Heart left ventricle (tissue), 16 donors: ENCODE measurements at regions not wholly inside any gene's neighbourhood (a gene's known extent, or its start where the extent isn't known, plus 50 kb on each side); places are given as distances from the start of the nearest gene placed in this dataset.
"Not testable (repeated sequence)": the region's sequence is repeated elsewhere in the genome, so short reads cannot be mapped to it uniquely, and the experiment has no call there.

ENCODE experiments used
- ATAC-seq, 4 donors: fragments of 200-7000 bp; cut with Tn5 transposase; one replicate each; pipeline ENCODE4 v1.9.1; 2020 to 2022; ENCODE audit warnings: moderate library complexity in 4 of 4, mild to moderate bottlenecking in 3 of 4, moderate number of reproducible peaks in 1 of 4
- DNase-seq, 5 donors: peaks; one replicate each; pipeline ENCODE4 v3.0.0-alpha.2; 2020
- H3K27ac ChIP-seq, 12 donors: fragments of 200-600 bp; sonication (generic) in 4 of 12; one replicate each; pipeline versions ENCODE4 v1.5.0 to v1.8.0; 2016 to 2022; ENCODE audit warnings: mild to moderate bottlenecking in 2 of 12
- H3K27me3 ChIP-seq, 9 donors: fragments of 200-600 bp; sonication (generic) in 2 of 9; one replicate each; pipeline versions ENCODE4 v1.5.1 to v1.8.0; 2016 to 2022; ENCODE audit warnings: mild to moderate bottlenecking in 3 of 9
- H3K36me3 ChIP-seq, 9 donors: fragments of 200-600 bp; sonication (generic) in 2 of 9; one replicate each; pipeline versions ENCODE4 v1.5.0 to v1.8.0; 2018 to 2022; ENCODE audit warnings: mild to moderate bottlenecking in 2 of 9
- H3K4me1 ChIP-seq, 12 donors: fragments of 200-600 bp; sonication (generic) in 4 of 12; one replicate each; pipeline versions ENCODE4 v1.5.0 to v1.8.0; 2016 to 2022; ENCODE audit warnings: mild to moderate bottlenecking in 3 of 12
- H3K4me3 ChIP-seq, 12 donors: fragments of 200-600 bp; sonication (generic) in 4 of 12; one replicate each; pipeline versions ENCODE4 v1.5.0 to v1.8.0; 2017 to 2022; ENCODE audit warnings: mild to moderate bottlenecking in 9 of 12, moderate library complexity in 4 of 12
- H3K9me3 ChIP-seq, 12 donors: fragments of 200-600 bp; sonication (generic) in 4 of 12; one replicate each; pipeline versions ENCODE4 v1.5.0 to v1.8.0; 2016 to 2022; ENCODE audit warnings: mild to moderate bottlenecking in 1 of 12
- POLR2A ChIP-seq, 2 donors: fragments of 450-650 bp; IDR thresholded peaks; one replicate each; pipeline ENCODE4 v1.6.1; 2017; ENCODE audit warnings: antibody characterized with exemption in 2 of 2, mild to moderate bottlenecking in 2 of 2, moderate library complexity in 2 of 2
- WGBS, 4 donors: extraction: QIAGEN DNeasy Blood & Tissue Kit in 2 of 4; methylation state at CpG; one replicate each; pipeline versions ENCODE4 v1.1.5 to v1.1.7; 2013 to 2018; 5-methylcytosine and 5-hydroxymethylcytosine counted together
- intact Hi-C, 10 donors: fragments of 100-400 bp; cut with DNase I; formaldehyde crosslinking; loops; one replicate each; pipeline versions ENCODE4 v1.11.1 to v1.14.2; 2022
- TF ChIP-seq, protein P1 (sequence below), 12 donors: fragments of 200-600 bp; sonication (generic) in 4 of 12; IDR thresholded peaks; one replicate each; pipeline versions ENCODE4 v1.5.0 to v1.8.0; 2018 to 2022; ENCODE audit warnings: antibody characterized with exemption in 12 of 12, mild to moderate bottlenecking in 5 of 12
- donor health status: ischemic (EF 13 %, LVEDD 7.1; RV severe dilation, severe dysfunction).
- donor health status: healthy with polysubstance abuse.
- donor health status: DM: no; HTN: yes; CAD: no.
- donor health status: DM: no; HTN: no; CAD: no.
- donor health status: ischemic (EF 25% LVEDD 6.9; RV normal size, moderate dysfunction).
- donor health status: ischemic (EF 25% LVEDD 5.7; RV mildly dilated, moderate dysfunction).
- donor health status: healthy.
- donor health status: DM: yes; HTN: yes; CAD: no.
- donor health status: ischemic (EF 35%, LVEDD 5.7; RV mildly dilated, moderate dysfunction).
- donor health status: nonischemic (EF 11% LVEDD 7.7; RV severe dilation, severe dysfunction).
- donor health status: DM: yes; HTN: yes; CAD: no.
- donor health status: PGD.
- donor health status: ischemic (EF 29% LVEDD 5.4; RV normal size, mild dysfunction).
- donor health status: nonischemic (EF 23%, LVEDD 6.1; RV moderate dilation, normal function).

DNA sequence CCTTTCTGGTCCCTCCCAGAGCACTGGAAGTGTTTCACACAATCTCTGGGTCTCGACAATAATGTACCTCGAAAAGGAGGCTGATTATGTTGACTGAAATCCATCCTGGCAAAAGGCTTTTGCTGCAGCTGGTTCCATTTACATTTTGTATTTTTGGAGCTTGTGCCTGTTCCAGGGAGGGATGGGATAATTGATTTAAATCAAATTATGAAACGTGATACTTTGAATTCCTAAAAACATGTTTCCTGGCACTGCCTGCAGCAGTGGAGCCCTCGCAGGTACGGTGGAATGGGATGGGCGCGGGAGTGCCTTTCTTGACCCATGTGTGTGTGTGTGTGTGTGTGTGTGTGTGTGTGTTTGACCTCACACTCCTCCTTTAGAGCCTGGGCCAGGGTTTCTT, 455.5 kb upstream of the MEIS1 start:
- Histone ChIP-seq H3K27me3 (no peaks in the 10 kb centered on the region), H3K4me1 (no peaks in the 10 kb centered on the region), H3K4me3 (no peak overlapping the region), H3K27ac (no peak overlapping the region), H3K9me3 (peaks cover 0 to 11% (median 3%) of the 10 kb centered on the region in 12 donors), H3K36me3 (no peaks in the 10 kb centered on the region)
- intact Hi-C loops = loop anchor here in 1 of 10 donors (10.0 kb wide), 1 partner anchor 55 kb away; no protein-coding TSS in a partner anchor
- no peak for TF ChIP-seq POLR2A (IDR thresholded peaks at IDR 0.05)
- TF ChIP-seq, protein P1, sequence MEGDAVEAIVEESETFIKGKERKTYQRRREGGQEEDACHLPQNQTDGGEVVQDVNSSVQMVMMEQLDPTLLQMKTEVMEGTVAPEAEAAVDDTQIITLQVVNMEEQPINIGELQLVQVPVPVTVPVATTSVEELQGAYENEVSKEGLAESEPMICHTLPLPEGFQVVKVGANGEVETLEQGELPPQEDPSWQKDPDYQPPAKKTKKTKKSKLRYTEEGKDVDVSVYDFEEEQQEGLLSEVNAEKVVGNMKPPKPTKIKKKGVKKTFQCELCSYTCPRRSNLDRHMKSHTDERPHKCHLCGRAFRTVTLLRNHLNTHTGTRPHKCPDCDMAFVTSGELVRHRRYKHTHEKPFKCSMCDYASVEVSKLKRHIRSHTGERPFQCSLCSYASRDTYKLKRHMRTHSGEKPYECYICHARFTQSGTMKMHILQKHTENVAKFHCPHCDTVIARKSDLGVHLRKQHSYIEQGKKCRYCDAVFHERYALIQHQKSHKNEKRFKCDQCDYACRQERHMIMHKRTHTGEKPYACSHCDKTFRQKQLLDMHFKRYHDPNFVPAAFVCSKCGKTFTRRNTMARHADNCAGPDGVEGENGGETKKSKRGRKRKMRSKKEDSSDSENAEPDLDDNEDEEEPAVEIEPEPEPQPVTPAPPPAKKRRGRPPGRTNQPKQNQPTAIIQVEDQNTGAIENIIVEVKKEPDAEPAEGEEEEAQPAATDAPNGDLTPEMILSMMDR (IDR thresholded peaks at IDR 0.05) = no peak
- ATAC-seq (no peak), DNase-seq (no peak)
- 84 to 91% (median 85%) methylated on average over 7 of the region's 7 CpGs for WGBS, 4 donors

DNA sequence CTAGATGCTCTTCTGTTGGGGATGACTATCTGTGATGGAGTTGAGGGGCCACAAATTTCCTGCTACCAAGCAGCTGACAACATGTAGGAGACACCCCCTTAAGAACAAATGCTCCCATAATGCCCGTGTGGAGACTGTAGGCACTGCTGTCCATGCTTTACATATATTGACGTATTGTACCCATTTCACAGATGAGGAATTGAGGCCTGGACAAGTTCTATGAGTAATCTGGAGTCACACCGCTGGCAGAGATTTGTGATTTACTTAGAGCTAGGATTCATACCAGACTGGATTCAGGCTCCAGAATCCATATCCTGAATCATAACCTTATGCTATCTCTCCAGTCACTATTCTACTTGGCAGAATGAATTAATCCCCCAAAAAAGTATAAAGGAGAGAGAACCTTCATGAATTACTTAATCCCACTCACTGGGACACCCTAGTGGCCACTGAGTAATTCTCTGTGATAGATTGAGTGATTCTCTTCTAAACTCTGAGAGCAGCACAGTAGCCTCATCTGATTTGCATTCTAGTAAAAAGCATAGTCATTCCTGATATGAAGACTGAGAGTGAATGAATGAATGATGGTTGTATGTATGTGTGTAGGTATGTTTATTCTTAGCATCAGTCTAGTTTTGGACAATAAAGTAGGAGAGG, 460.7 kb upstream of the MEIS1 start:
- TF ChIP-seq, protein P1 (IDR thresholded peaks at IDR 0.05) = no peak
- TF ChIP-seq POLR2A (IDR thresholded peaks at IDR 0.05) = no peak
- Histone ChIP-seq H3K9me3 (peaks cover 0 to 11% (median 3%) of the 10 kb centered on the region in 12 donors), H3K36me3 (no peaks in the 10 kb centered on the region), H3K4me1 (no peaks in the 10 kb centered on the region), H3K4me3 (no peak overlapping the region), H3K27me3 (peaks cover 0 to 5% (median 0%) of the 10 kb centered on the region in 9 donors), H3K27ac (no peak overlapping the region)
- no peak for DNase-seq
- WGBS, 4 donors = 78 to 90% (median 83%) methylated on average over 3 of the region's 3 CpGs
- ATAC-seq = no peak
- intact Hi-C loops = loop anchor here in 1 of 10 donors (10.0 kb wide), 1 partner anchor 61 kb away; no protein-coding TSS in a partner anchor

DNA sequence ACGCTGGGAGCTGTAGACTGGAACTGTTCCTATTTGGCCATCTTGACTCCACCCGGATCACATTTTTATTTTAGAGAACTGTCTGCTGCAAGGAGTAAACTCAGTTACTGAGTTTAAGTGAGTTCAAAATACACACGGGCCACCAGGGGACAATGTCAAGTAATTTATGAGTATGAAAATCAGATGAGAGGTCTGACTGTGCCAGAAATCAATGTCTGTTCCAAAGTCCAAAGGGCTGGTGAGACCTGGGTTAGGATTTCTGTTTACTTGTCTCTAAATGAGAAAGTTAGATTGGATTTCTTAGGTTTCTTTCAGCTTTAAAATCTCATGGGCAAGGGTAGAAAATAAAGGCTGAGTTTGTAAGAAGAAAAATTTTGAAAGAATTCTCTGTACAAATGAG, 465.8 kb upstream of the MEIS1 start:
- no peak overlapping the region for H3K27ac ChIP-seq
- TF ChIP-seq, protein P1 (IDR thresholded peaks at IDR 0.05) = no peak
- no peak for TF ChIP-seq POLR2A (IDR thresholded peaks at IDR 0.05)
- H3K36me3 ChIP-seq = no peaks in the 10 kb centered on the region
- intact Hi-C loops = no loop called here
- no peak for ATAC-seq
- H3K4me1 ChIP-seq = no peaks in the 10 kb centered on the region
- H3K9me3 ChIP-seq = no peaks in the 10 kb centered on the region
- no peak for DNase-seq
- WGBS, 4 donors = 59 to 82% (median 81%) methylated on average over 3 of the region's 3 CpGs
- H3K4me3 ChIP-seq = no peak overlapping the region
- H3K27me3 ChIP-seq = peaks cover 0 to 5% (median 0%) of the 10 kb centered on the region in 9 donors

DNA sequence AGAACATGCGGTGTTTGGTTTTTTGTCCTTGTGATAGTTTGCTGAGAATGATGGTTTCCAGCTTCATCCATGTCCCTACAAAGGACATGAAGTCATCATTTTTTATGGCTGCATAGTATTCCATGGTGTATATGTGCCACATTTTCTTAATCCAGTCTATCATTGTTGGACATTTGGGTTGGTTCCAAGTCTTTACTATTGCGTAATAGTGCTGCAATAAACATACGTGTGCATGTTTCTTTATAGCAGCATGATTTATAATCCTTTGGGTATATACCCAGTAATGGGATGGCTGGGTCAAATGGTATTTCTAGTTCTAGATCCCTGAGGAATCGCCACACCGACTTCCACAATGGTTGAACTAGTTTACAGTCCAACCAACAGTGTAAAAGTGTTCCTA, 471.6 kb upstream of the MEIS1 start:
- H3K27ac ChIP-seq, ATAC-seq, DNase-seq, H3K4me3 ChIP-seq, H3K27me3 ChIP-seq, intact Hi-C loops, H3K36me3 ChIP-seq, H3K4me1 ChIP-seq, H3K9me3 ChIP-seq: not testable (repeated sequence)
- WGBS, 4 donors = 81 to 90% methylated on average over 3 to 4 of the region's 5 CpGs; no CpG with 5 or more reads in 2 of the 4 donors

DNA sequence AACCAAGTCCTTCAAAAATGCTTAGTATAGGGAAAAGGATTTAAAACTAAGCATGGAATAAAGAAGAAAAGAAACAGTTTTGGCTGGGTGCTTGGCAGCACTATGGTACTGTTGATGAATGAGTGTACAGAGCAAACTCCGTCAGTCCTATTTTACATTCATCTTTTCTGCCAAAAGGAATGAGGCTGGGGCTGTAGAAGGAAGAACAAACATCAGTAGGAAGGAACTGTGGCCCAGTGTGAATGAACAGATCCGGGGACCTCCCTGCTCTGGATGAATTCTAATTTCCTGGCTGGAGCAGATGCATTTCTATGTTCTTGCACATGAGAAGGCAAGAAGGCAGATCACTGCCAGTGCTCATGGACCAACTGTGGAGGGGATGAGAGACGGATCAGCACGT, 474.0 kb upstream of the MEIS1 start:
- Histone ChIP-seq H3K36me3 (no peaks in the 10 kb centered on the region), H3K9me3 (peaks cover 0 to 8% (median 0%) of the 10 kb centered on the region in 12 donors), H3K27ac (no peak overlapping the region), H3K27me3 (no peaks in the 10 kb centered on the region), H3K4me1 (no peaks in the 10 kb centered on the region), H3K4me3 (no peak overlapping the region)
- DNase-seq (no peak), ATAC-seq (no peak)
- 59 to 69% (median 65%) methylated on average over 4 of the region's 4 CpGs for WGBS, 4 donors
- intact Hi-C loops = no loop called here
- TF ChIP-seq, protein P1 (IDR thresholded peaks at IDR 0.05) = no peak
- no peak for TF ChIP-seq POLR2A (IDR thresholded peaks at IDR 0.05)
